K562 (cell line): ENCODE measurements at regions not wholly inside any gene's neighbourhood (a gene's known extent, or its start where the extent isn't known, plus 50 kb on each side); places are given as distances from the start of the nearest gene placed in this dataset.

Experiments
- ATAC-seq: fragments of 200-7000 bp; cut with Tn5 transposase; 3 replicates; pipeline ENCODE4 v1.9.1; 2020; ENCODE audit warnings: moderate library complexity
- BruUV-seq: library from RNA; stranded (reverse); fragments of 400-500 nt; replicated peaks from 2 replicates; lab custom pipeline; 2021; lab: Mats Ljungman, UMichigan
- CTCF ChIA-PET: fragments of 300-600 bp; formaldehyde crosslinking; extraction: SDS; loops from one replicate; lab custom pipeline; 2021; ENCODE audit warnings: low intra/inter-chr PET ratio; lab: Yijun Ruan, JAX
- POLR2A ChIA-PET: fragments of 300-600, 350-650 bp; sonication (Branson Sonifier 250); formaldehyde crosslinking; extraction: SDS; loops from one replicate; lab custom pipeline; 2021; ENCODE audit warnings: antibody characterized with exemption, inconsistent platforms; lab: Yijun Ruan, JAX
- DNase-seq, 4 experiments: peaks; one replicate each; pipeline versions ENCODE4 v3.0.0 to v3.0.0-alpha.2; 2011 to 2018; ENCODE audit warnings: low spot score in 3 of 4, mixed read lengths in 3 of 4; ENCODE audit errors: extremely low read depth in 1 of 4
- FAIRE-seq: peaks from 2 replicates; lab custom pipeline; 2011; peaks lifted over from hg19 to GRCh38; lab: Jason Lieb, UNC
- H2AFZ ChIP-seq: 2 replicates; pipeline ENCODE4 v1.6.0; 2011; ENCODE audit warnings: low read depth, low read length, control low read depth, inconsistent platforms
- H3K27ac ChIP-seq: fragments of 200-600 bp; 3 replicates; pipeline ENCODE4 v1.8.0; 2011; ENCODE audit warnings: low read depth, mild to moderate bottlenecking, control low read depth, inconsistent platforms, low read length, moderate library complexity, mixed read lengths; ENCODE audit errors: extremely low read depth
- H3K27me3 ChIP-seq, 2 experiments: fragments of 300-600 bp in 1 of 2; 2 replicates in 1 of 2; 3 replicates in 1 of 2; pipeline versions ENCODE4 v1.6.0 to v1.8.0; 2011; ENCODE audit warnings: inconsistent platforms in 2 of 2, low read length in 2 of 2, mild to moderate bottlenecking in 1 of 2, mixed read lengths in 1 of 2, moderate library complexity in 1 of 2; ENCODE audit not compliant: control insufficient read depth in 2 of 2, insufficient read depth in 2 of 2
- H3K36me3 ChIP-seq: fragments of 300-600 bp; 3 replicates; pipeline ENCODE4 v1.8.0; 2011; ENCODE audit warnings: mild to moderate bottlenecking, low read length, inconsistent platforms; ENCODE audit not compliant: control insufficient read depth, insufficient read depth
- H3K4me1 ChIP-seq, 2 experiments: fragments of 200-600 bp in 1 of 2; replicated peaks in 1 of 2; 2 replicates in 1 of 2; 3 replicates in 1 of 2; pipeline versions ENCODE4 v1.5.1 to v1.8.0; 2011; ENCODE audit warnings: inconsistent platforms in 2 of 2, low read length in 2 of 2, mild to moderate bottlenecking in 1 of 2, mixed read lengths in 1 of 2, moderate library complexity in 1 of 2; ENCODE audit not compliant: control insufficient read depth in 2 of 2, insufficient read depth in 2 of 2
- H3K4me2 ChIP-seq: 2 replicates; pipeline ENCODE4 v1.6.1; 2011; ENCODE audit warnings: low read length, control low read depth, inconsistent platforms, mixed read lengths; ENCODE audit not compliant: insufficient read depth
- H3K4me3 ChIP-seq: fragments of 200-600 bp; sonication (generic), shearing (Covaris generic); 2 replicates; pipeline ENCODE4 v1.5.1; 2016; ENCODE audit warnings: control low read depth, inconsistent platforms
- H3K79me2 ChIP-seq: fragments of 200-600 bp; 3 replicates; pipeline ENCODE4 v1.8.0; 2011; ENCODE audit warnings: low read length, inconsistent platforms; ENCODE audit not compliant: control insufficient read depth, insufficient read depth
- H3K9ac ChIP-seq, 2 experiments: 2 replicates each; pipeline versions ENCODE4 v1.6.0 to v1.6.1; 2011; ENCODE audit warnings: low read depth in 2 of 2, low read length in 2 of 2, control low read depth in 1 of 2, inconsistent platforms in 1 of 2, mild to moderate bottlenecking in 1 of 2, mixed read lengths in 1 of 2; ENCODE audit not compliant: insufficient read depth in 1 of 2
- H3K9me1 ChIP-seq: one replicate; pipeline ENCODE4 v1.6.0; 2011; ENCODE audit warnings: inconsistent platforms, mild to moderate bottlenecking, low read length, moderate library complexity; ENCODE audit not compliant: control insufficient read depth, insufficient read depth
- H3K9me3 ChIP-seq: replicated peaks from 2 replicates; pipeline ENCODE4 v1.5.1; 2011; ENCODE audit warnings: low read depth, low read length, inconsistent platforms; ENCODE audit not compliant: control insufficient read depth, insufficient read depth
- H4K20me1 ChIP-seq: replicated peaks from 2 replicates; pipeline ENCODE4 v1.6.1; 2011; ENCODE audit warnings: low read length, inconsistent platforms, mixed read lengths; ENCODE audit not compliant: control insufficient read depth, insufficient read depth
- ATF7 ChIP-seq: fragments of 450-650 bp; IDR thresholded peaks from 2 replicates; pipeline ENCODE4 v1.7.1; 2014; ENCODE audit warnings: mild to moderate bottlenecking, moderate library complexity
- CBX2 ChIP-seq: fragments of 200-600 bp; sonication (generic); IDR thresholded peaks from one replicate; pipeline ENCODE4 v1.6.1; 2012; ENCODE audit warnings: mild to moderate bottlenecking, low read length, inconsistent platforms; ENCODE audit not compliant: insufficient read depth, poor library complexity, severe bottlenecking
- CBX3 ChIP-seq, 2 experiments: IDR thresholded peaks; 1 replicate in 1 of 2; 2 replicates in 1 of 2; pipeline ENCODE4 v1.6.1; 2012; ENCODE audit warnings: inconsistent platforms in 2 of 2, low read length in 2 of 2, borderline replicate concordance in 1 of 2, control low read depth in 1 of 2
- ELF1 ChIP-seq: fragments of 200-800 bp; sonication (Bioruptor generic); IDR thresholded peaks from 2 replicates; pipeline ENCODE4 v1.6.1; 2016; ENCODE audit warnings: missing genetic modification characterization, missing compliant biosample characterization
- GTF2A2 ChIP-seq: IDR thresholded peaks from 2 replicates; pipeline ENCODE4 v1.6.1; 2016; ENCODE audit warnings: mild to moderate bottlenecking, missing genetic modification characterization, missing compliant biosample characterization
- ILK ChIP-seq: fragments of 450-650 bp; IDR thresholded peaks from 2 replicates; pipeline ENCODE4 v1.6.1; 2016; ENCODE audit warnings: missing genetic modification characterization, low read depth, mild to moderate bottlenecking, missing compliant biosample characterization, moderate library complexity, borderline replicate concordance
- PTBP1 ChIP-seq: fragments of 200-400 bp; formaldehyde crosslinking; IDR thresholded peaks from 2 replicates; pipeline ENCODE4 v1.6.1; 2017; ENCODE audit warnings: low read depth, low read length
- PURB ChIP-seq: sonication (generic); formaldehyde crosslinking; IDR thresholded peaks from 2 replicates; pipeline ENCODE4 v1.9.0; 2021; ENCODE audit warnings: low read depth, mild to moderate bottlenecking, missing genetic modification reagents
- SMC3 ChIP-seq: conservative IDR thresholded peaks from 2 replicates; pipeline ENCODE4 v1.6.1; 2011; ENCODE audit warnings: low read depth, low read length, improper control_type of control experiment; ENCODE audit not compliant: insufficient read depth
- SRSF1 ChIP-seq: fragments of 200-400 bp; formaldehyde crosslinking; IDR thresholded peaks from 2 replicates; pipeline ENCODE4 v1.6.1; 2017; ENCODE audit warnings: mild to moderate bottlenecking, low read depth, low read length, moderate library complexity
- VEZF1 ChIP-seq: fragments of 200-800 bp; sonication (Bioruptor generic); IDR thresholded peaks from 2 replicates; pipeline ENCODE4 v1.6.1; 2017; ENCODE audit warnings: missing genetic modification characterization, missing compliant biosample characterization
- ZBTB8A ChIP-seq: fragments of 450-650 bp; IDR thresholded peaks from 2 replicates; pipeline ENCODE4 v1.6.1; 2018; ENCODE audit warnings: mild to moderate bottlenecking, moderate library complexity; ENCODE audit not compliant: partially characterized antibody
- ZC3H11A ChIP-seq: IDR thresholded peaks from 2 replicates; pipeline ENCODE4 v1.6.1; 2012; ENCODE audit warnings: low read depth, low read length, improper control_type of control experiment
- ZNF217 ChIP-seq: sonication (generic); formaldehyde crosslinking; IDR thresholded peaks from 2 replicates; pipeline ENCODE4 v1.8.0; 2022; ENCODE audit warnings: mild to moderate bottlenecking, missing genetic modification reagents
- ZNF699 ChIP-seq: fragments of 250-450 bp; sonication (Bioruptor Pico); IDR thresholded peaks from 2 replicates; pipeline ENCODE4 v1.8.0; 2021; ENCODE audit warnings: mild to moderate bottlenecking, moderate library complexity; ENCODE audit not compliant: insufficient replicate concordance
- ZNF764 ChIP-seq: fragments of 250-450 bp; sonication (Bioruptor Pico); IDR thresholded peaks from 2 replicates; pipeline ENCODE4 v1.4.0; 2020; ENCODE audit warnings: low read depth, mild to moderate bottlenecking, moderate library complexity
- ZSCAN29 ChIP-seq: fragments of 450-650 bp; IDR thresholded peaks from 2 replicates; pipeline ENCODE4 v1.6.1; 2017
- WGBS: fragments of 100-300 bp; shearing (Covaris generic); methylation state at CpG from one replicate; pipeline ENCODE4 v1.1.6; 2016; ENCODE audit warnings: low coverage, mixed read lengths; ENCODE audit not compliant: insufficient coverage; ENCODE audit errors: missing lambda C conversion rate; 5-methylcytosine and 5-hydroxymethylcytosine counted together
- in situ Hi-C: fragments of 300-500 bp; cut with MboI; formaldehyde crosslinking; loops from 4 replicates; pipeline ENCODE4 v1.15.0; 2018; ENCODE audit warnings: inconsistent platforms, mixed read lengths
- intact Hi-C: fragments of 100-400 bp; cut with micrococcal nuclease; formaldehyde crosslinking; loops from 2 replicates; pipeline ENCODE4 v1.14.2; 2022
- TF ChIP-seq, protein P1 (sequence below): fragments of 450-650 bp; IDR thresholded peaks from 2 replicates; pipeline ENCODE4 v1.6.1; 2016
- TF ChIP-seq, protein P2 (sequence below): IDR thresholded peaks from 2 replicates; pipeline ENCODE4 v1.6.1; 2014; ENCODE audit warnings: antibody characterized with exemption

- H3K4me2 ChIP-seq, result no peak overlapping the region
- H3K9me1 ChIP-seq, result no peaks in the 10 kb centered on the region
- in situ Hi-C loops (no loop called here), intact Hi-C loops (no loop called here)
- FAIRE-seq, result no peak
- no peak overlapping the region for H2AFZ ChIP-seq
- H3K4me3 ChIP-seq, result no peak overlapping the region
- no peaks in the 10 kb centered on the region for H3K27me3 ChIP-seq
- H3K36me3 ChIP-seq, result no peaks in the 10 kb centered on the region
- 0% methylated on average over 3 of the region's 3 CpGs for WGBS
- POLR2A ChIA-PET, result no interaction called here
- no peak overlapping the region for H3K27ac ChIP-seq
- ATAC-seq, result no peak
- H4K20me1 ChIP-seq, result no peaks in the 10 kb centered on the region
- no peak for TF ChIP-seq ZSCAN29
- no peak for TF ChIP-seq CBX2
- no peak for TF ChIP-seq VEZF1 (CRISPR knock-in tag)
- no peak for TF ChIP-seq GTF2A2
- TF ChIP-seq, protein P1, sequence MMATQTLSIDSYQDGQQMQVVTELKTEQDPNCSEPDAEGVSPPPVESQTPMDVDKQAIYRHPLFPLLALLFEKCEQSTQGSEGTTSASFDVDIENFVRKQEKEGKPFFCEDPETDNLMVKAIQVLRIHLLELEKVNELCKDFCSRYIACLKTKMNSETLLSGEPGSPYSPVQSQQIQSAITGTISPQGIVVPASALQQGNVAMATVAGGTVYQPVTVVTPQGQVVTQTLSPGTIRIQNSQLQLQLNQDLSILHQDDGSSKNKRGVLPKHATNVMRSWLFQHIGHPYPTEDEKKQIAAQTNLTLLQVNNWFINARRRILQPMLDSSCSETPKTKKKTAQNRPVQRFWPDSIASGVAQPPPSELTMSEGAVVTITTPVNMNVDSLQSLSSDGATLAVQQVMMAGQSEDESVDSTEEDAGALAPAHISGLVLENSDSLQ, result no peak
- no peak for TF ChIP-seq ZNF217 (CRISPR knock-in tag)
- no peak for TF ChIP-seq ELF1 (tag)
- no peak for TF ChIP-seq ILK (tag)
- TF ChIP-seq SRSF1, result no peak
- no peak for TF ChIP-seq PTBP1
- no peak for TF ChIP-seq ZC3H11A
- no peak for TF ChIP-seq CBX3 (IDR thresholded peaks at IDR 0.05; ENCODE audit: borderline replicate concordance in 1 of 2, low read length in 2 of 2)
- TF ChIP-seq ATF7, result no peak
- no peak for TF ChIP-seq ZBTB8A
- no peak for TF ChIP-seq ZNF699
- TF ChIP-seq SMC3, result no peak
- no peak for TF ChIP-seq ZNF764 (CRISPR knock-in tag)
- TF ChIP-seq, protein P2, sequence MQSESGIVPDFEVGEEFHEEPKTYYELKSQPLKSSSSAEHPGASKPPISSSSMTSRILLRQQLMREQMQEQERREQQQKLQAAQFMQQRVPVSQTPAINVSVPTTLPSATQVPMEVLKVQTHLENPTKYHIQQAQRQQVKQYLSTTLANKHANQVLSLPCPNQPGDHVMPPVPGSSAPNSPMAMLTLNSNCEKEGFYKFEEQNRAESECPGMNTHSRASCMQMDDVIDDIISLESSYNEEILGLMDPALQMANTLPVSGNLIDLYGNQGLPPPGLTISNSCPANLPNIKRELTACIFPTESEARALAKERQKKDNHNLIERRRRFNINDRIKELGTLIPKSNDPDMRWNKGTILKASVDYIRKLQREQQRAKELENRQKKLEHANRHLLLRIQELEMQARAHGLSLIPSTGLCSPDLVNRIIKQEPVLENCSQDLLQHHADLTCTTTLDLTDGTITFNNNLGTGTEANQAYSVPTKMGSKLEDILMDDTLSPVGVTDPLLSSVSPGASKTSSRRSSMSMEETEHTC, result no peak
- no peak for TF ChIP-seq PURB (CRISPR knock-in tag)
- CTCF ChIA-PET, result no interaction called here
- no peak for DNase-seq
- H3K9ac ChIP-seq, result no peak overlapping the region
- H3K4me1 ChIP-seq, result no peaks in the 10 kb centered on the region
- H3K9me3 ChIP-seq, result no peaks in the 10 kb centered on the region
- H3K79me2 ChIP-seq, result no peaks in the 10 kb centered on the region
- BruUV-seq, result no TSS peak
Observed at GRCh38 chr3:144815655-144816054, 844.0 kb downstream of the DIPK2A start.
